Fibroblast of lung (primary cell): ENCODE measurements at regions not wholly inside any gene's neighbourhood (a gene's known extent, or its start where the extent isn't known, plus 50 kb on each side); places are given as distances from the start of the nearest gene placed in this dataset.

ENCODE experiments used
- EZH2 ChIP-seq: IDR thresholded peaks from 2 replicates; pipeline ENCODE4 v1.5.1; 2012; ENCODE audit warnings: low read length, control low read depth, mild to moderate bottlenecking; ENCODE audit errors: missing control alignments
- TF ChIP-seq, protein P1 (sequence below), 2 donors: IDR thresholded peaks in 1 of 2; conservative IDR thresholded peaks in 1 of 2; 1 replicate in 1 of 2; 2 replicates in 1 of 2; pipeline ENCODE4 v1.5.1; 2011 to 2012; ENCODE audit warnings: low read length in 2 of 2, control low read depth in 1 of 2, inconsistent platforms in 1 of 2, low read depth in 1 of 2, mild to moderate bottlenecking in 1 of 2

DNA sequence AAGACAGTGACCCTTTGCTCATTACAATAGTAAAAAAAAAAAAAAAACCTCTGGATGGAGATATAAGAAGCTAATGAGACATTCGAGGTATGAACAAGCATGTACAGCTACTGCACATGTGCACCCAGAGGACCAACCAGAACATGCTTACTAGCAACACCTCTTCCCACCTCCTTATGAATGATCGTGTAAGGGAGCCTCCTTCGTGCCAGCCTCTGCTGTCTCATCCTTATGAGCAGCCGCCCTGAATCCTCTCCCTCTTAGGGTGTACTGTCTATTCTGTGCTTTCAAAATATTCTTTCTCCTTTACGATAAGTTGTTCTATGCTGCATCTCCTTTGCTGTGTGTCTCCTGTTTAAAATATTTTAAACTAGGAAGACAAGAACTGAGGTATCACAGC lies 91.4 kb upstream of the ACSL3 start:
- TF ChIP-seq EZH2 = no peak
- TF ChIP-seq, protein P1, sequence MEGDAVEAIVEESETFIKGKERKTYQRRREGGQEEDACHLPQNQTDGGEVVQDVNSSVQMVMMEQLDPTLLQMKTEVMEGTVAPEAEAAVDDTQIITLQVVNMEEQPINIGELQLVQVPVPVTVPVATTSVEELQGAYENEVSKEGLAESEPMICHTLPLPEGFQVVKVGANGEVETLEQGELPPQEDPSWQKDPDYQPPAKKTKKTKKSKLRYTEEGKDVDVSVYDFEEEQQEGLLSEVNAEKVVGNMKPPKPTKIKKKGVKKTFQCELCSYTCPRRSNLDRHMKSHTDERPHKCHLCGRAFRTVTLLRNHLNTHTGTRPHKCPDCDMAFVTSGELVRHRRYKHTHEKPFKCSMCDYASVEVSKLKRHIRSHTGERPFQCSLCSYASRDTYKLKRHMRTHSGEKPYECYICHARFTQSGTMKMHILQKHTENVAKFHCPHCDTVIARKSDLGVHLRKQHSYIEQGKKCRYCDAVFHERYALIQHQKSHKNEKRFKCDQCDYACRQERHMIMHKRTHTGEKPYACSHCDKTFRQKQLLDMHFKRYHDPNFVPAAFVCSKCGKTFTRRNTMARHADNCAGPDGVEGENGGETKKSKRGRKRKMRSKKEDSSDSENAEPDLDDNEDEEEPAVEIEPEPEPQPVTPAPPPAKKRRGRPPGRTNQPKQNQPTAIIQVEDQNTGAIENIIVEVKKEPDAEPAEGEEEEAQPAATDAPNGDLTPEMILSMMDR (conservative IDR thresholded peaks at IDR 0.05 in 1 of 2, IDR thresholded peaks at IDR 0.05 in 1 of 2; ENCODE audit: low read depth in 1 of 2, low read length in 2 of 2) = no peak
